Stomach (tissue), 8 donors: ENCODE measurements at regions not wholly inside any gene's neighbourhood (a gene's known extent, or its start where the extent isn't known, plus 50 kb on each side); places are given as distances from the start of the nearest gene placed in this dataset.

Experiments used
- DNase-seq, 2 donors: peaks; one replicate each; pipeline versions ENCODE4 v3.0.0 to v3.0.0-alpha.2; 2013 to 2019
- H3K27ac ChIP-seq, 5 donors: fragments of 200-600 bp in 4 of 5; sonication (generic) in 4 of 5; one replicate each; pipeline ENCODE4 v1.5.1; 2013 to 2019; ENCODE audit warnings: mild to moderate bottlenecking in 1 of 5, moderate library complexity in 1 of 5
- H3K27me3 ChIP-seq, 3 donors: fragments of 200-600 bp; sonication (generic); one replicate each; pipeline ENCODE4 v1.5.1; 2017 to 2019; ENCODE audit warnings: mixed run types in 1 of 3
- H3K36me3 ChIP-seq, 4 donors: fragments of 200-600 bp; sonication (generic); 1 replicate in 3 of 4; 2 replicates in 1 of 4; pipeline ENCODE4 v1.5.1; 2016 to 2019
- H3K4me1 ChIP-seq, 4 donors: fragments of 200-600 bp; sonication (generic); one replicate each; pipeline ENCODE4 v1.5.1; 2016 to 2019
- H3K4me3 ChIP-seq, 4 donors: fragments of 200-600 bp; sonication (generic) in 3 of 4; one replicate each; pipeline ENCODE4 v1.5.1; 2016 to 2019; ENCODE audit warnings: mild to moderate bottlenecking in 1 of 4
- H3K9me3 ChIP-seq, 4 donors: fragments of 200-600 bp; sonication (generic); one replicate each; pipeline ENCODE4 v1.5.1; 2016 to 2019
- EP300 ChIP-seq: sonication (generic); formaldehyde crosslinking; IDR thresholded peaks from one replicate; pipeline ENCODE4 v1.6.1; 2017; ENCODE audit warnings: antibody characterized with exemption
- POLR2A ChIP-seq, 4 donors: fragments of 450-650 bp; IDR thresholded peaks; one replicate each; pipeline ENCODE4 v1.6.1; 2016; ENCODE audit warnings: antibody characterized with exemption in 4 of 4, control low read depth in 2 of 4, mild to moderate bottlenecking in 1 of 4, moderate library complexity in 1 of 4
- POLR2AphosphoS5 ChIP-seq, 3 donors: sonication (generic); formaldehyde crosslinking; IDR thresholded peaks; one replicate each; pipeline ENCODE4 v1.6.1; 2016; ENCODE audit warnings: antibody characterized with exemption in 3 of 3
- WGBS, 5 donors: extraction: QIAGEN DNeasy Blood & Tissue Kit in 3 of 5; methylation state at CpG; one replicate each; pipeline versions ENCODE4 v1.1.5 to v1.1.7; 2013 to 2018; 5-methylcytosine and 5-hydroxymethylcytosine counted together
- intact Hi-C: fragments of 100-400 bp; cut with DNase I; formaldehyde crosslinking; loops from one replicate; pipeline ENCODE4 v1.15.1; 2023; ENCODE audit warnings: low total_unique reads
- TF ChIP-seq, protein P1 (sequence below), 7 experiments: fragments of 450-650 bp in 4 of 7; fragments of 200-600 bp in 3 of 7; sonication (generic) in 3 of 7; IDR thresholded peaks; one replicate each; pipeline ENCODE4 v1.5.1; 2016 to 2019; ENCODE audit warnings: antibody characterized with exemption in 7 of 7, control low read depth in 2 of 7, mild to moderate bottlenecking in 1 of 7
- donor health status: healthy with polysubstance abuse.
- donor health status: Bipolar disorder and iron deficiency.
- donor health status: healthy.

DNA sequence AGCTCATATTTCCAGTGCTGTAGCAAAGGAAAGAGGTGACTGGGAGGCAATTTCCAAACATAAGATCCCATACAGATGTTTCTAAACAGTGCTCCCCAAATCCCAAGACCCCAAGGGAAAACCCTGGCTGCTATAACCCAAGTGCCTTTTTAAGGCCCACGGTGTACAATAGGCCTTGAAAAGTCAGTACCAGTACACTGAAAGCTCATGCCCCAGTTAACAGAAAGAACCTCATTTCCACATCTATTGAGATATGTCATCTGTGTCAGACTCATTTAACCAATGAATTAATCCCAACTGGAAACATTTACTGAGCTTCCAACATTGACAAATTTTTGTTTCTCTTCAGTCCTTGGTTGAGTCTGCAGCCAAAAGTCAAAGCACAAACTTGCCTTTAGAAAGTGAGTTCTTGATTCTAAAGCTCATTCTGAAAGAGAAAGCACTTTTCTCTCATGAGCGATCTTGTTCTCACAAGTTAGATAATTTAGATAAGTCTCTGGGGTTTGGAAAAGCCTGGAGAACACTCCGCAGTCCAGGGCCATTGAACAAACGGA, 239.8 kb upstream of the ARHGAP20 start:
- no peak for TF ChIP-seq POLR2AphosphoS5 (IDR thresholded peaks at IDR 0.05)
- no peak for TF ChIP-seq EP300
- TF ChIP-seq POLR2A (IDR thresholded peaks at IDR 0.05): no peak
- TF ChIP-seq, protein P1, sequence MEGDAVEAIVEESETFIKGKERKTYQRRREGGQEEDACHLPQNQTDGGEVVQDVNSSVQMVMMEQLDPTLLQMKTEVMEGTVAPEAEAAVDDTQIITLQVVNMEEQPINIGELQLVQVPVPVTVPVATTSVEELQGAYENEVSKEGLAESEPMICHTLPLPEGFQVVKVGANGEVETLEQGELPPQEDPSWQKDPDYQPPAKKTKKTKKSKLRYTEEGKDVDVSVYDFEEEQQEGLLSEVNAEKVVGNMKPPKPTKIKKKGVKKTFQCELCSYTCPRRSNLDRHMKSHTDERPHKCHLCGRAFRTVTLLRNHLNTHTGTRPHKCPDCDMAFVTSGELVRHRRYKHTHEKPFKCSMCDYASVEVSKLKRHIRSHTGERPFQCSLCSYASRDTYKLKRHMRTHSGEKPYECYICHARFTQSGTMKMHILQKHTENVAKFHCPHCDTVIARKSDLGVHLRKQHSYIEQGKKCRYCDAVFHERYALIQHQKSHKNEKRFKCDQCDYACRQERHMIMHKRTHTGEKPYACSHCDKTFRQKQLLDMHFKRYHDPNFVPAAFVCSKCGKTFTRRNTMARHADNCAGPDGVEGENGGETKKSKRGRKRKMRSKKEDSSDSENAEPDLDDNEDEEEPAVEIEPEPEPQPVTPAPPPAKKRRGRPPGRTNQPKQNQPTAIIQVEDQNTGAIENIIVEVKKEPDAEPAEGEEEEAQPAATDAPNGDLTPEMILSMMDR (IDR thresholded peaks at IDR 0.05): no peak
- H3K27ac ChIP-seq: peak overlapping the region; percentile 1 to 74 (median 43)

DNA sequence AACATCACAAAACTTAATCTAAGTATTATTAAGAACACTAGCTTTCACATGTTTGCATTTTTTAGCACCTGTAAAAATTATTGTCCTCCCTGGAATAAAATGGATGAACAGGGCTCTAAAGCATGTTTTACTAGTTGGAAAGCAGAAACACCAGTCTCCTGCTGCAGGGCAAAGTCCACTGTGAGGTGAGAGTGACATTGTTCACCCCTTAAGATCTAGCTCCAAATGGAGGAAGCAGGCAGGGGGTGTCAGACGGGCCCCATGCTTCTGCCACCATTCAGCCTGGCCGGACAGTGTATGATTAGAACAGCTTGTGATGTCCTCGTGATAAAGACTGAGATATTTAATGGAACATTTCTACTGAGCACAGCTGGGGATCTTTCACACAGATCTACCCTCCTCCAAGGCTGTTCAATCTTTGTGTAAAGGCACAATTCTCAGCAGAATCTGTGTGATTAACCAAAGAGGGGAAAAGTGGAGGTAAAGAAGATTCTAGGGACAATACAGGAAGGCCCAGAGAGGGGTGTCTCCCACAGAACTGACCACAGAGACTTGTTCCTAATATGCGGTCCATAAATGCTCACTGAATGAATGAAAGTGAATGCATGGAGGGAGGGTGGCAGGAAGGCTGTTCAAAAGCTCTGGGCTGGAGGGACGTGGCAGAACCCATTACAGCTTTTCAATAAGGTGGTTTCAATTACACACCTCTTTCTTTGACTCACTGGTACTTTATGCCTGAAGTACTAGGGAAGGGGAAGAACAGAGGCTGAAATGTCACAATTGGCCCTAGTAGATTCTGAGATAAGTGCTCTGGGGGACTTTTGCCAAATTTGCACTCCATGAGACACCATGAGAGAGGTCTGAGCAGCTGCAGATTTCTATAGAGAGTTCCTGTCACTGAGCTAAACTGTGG, 239.1 kb upstream of the ARHGAP20 start:
- H3K27me3 ChIP-seq: no peaks in the 10 kb centered on the region
- peak; percentile 35 to 74 for DNase-seq
- peak overlapping the region; percentile 1 to 74 (median 43) for H3K27ac ChIP-seq
- intact Hi-C loops: no loop called here
- 41 to 65% (median 46%) methylated on average over 5 of the region's 5 CpGs for WGBS, 5 donors
- no peak for TF ChIP-seq EP300
- TF ChIP-seq, protein P1 (IDR thresholded peaks at IDR 0.05): no peak
- TF ChIP-seq POLR2AphosphoS5 (IDR thresholded peaks at IDR 0.05): no peak
- TF ChIP-seq POLR2A (IDR thresholded peaks at IDR 0.05): no peak
- peaks cover 0 to 28% (median 19%) of the 10 kb centered on the region in 4 donors for H3K4me1 ChIP-seq
- no peaks in the 10 kb centered on the region for H3K36me3 ChIP-seq
- H3K9me3 ChIP-seq: no peaks in the 10 kb centered on the region
- no peak overlapping the region for H3K4me3 ChIP-seq

More for the DNA sequence above, 239.8 kb upstream of the ARHGAP20 start:
- Histone ChIP-seq H3K27me3 (no peaks in the 10 kb centered on the region), H3K4me1 (peaks cover 0 to 28% (median 19%) of the 10 kb centered on the region in 4 donors), H3K36me3 (no peaks in the 10 kb centered on the region), H3K4me3 (no peak overlapping the region), H3K9me3 (no peaks in the 10 kb centered on the region)
- intact Hi-C loops: no loop called here
- DNase-seq: peak in 1 of 2 donors; percentile 23
- WGBS, 5 donors: 43 to 69% (median 50%) methylated on average over 4 of the region's 4 CpGs

DNA sequence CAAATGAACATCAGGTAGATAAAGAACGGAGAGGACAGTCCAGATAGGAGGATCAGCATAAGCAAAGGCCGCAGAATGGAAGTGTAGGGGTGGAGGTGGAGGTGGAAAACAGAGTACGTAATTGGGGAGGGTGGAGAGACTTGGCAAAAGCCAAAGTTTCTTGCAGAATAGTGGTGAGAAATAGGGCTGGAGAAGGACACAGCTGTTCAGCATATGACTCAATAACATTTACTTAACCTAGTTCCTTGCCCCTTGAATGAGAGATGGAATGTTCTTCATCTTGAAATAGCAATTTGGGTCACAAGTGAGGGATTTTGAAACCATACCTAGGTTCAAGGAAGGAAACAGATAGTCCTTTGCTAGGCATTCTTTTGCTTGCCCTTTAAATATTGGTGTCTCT, 235.9 kb upstream of the ARHGAP20 start:
- no peak overlapping the region for H3K4me3 ChIP-seq
- 71 to 93% (median 87%) methylated on average over 3 of the region's 3 CpGs for WGBS, 5 donors
- H3K36me3 ChIP-seq: no peaks in the 10 kb centered on the region
- H3K4me1 ChIP-seq: peaks cover 0 to 28% (median 19%) of the 10 kb centered on the region in 4 donors
- TF ChIP-seq EP300: no peak
- TF ChIP-seq, protein P1 (IDR thresholded peaks at IDR 0.05): no peak
- peak in 1 of 3 donors; percentile 14 for TF ChIP-seq POLR2AphosphoS5 (IDR thresholded peaks at IDR 0.05)
- no peak for TF ChIP-seq POLR2A (IDR thresholded peaks at IDR 0.05)
- H3K27ac ChIP-seq: peak overlapping the region in 1 of 5 donors; percentile 19
- intact Hi-C loops: no loop called here
- no peaks in the 10 kb centered on the region for H3K9me3 ChIP-seq
- no peak for DNase-seq
- no peaks in the 10 kb centered on the region for H3K27me3 ChIP-seq

DNA sequence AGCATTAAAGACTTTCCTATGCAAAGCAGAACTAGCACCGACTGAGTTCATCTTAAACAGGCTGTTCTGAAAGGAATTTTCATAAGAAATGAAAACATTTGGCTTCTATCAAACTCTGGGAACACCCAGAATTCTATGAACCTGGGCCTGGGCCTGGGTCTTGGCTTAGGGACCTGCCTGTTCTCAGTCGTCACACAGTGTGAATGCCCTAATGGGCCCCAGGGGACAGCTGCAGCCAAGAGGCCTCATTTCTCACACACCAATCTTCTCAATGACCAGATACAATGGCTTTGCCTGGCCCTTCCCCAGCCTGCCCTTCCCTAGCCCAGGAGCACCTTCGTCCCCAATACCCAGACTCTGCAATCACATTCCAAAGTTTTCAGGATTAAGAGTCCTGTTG, 234.9 kb upstream of the ARHGAP20 start:
- intact Hi-C loops: no loop called here
- no peaks in the 10 kb centered on the region for H3K27me3 ChIP-seq
- peaks cover 0 to 26% (median 18%) of the 10 kb centered on the region in 4 donors for H3K4me1 ChIP-seq
- H3K4me3 ChIP-seq: no peak overlapping the region
- WGBS, 5 donors: 80 to 91% (median 86%) methylated on average over 3 of the region's 3 CpGs
- H3K27ac ChIP-seq: no peak overlapping the region
- no peaks in the 10 kb centered on the region for H3K36me3 ChIP-seq
- peak in 1 of 2 donors; percentile 42 for DNase-seq
- TF ChIP-seq POLR2A (IDR thresholded peaks at IDR 0.05) (no peak), POLR2AphosphoS5 (IDR thresholded peaks at IDR 0.05) (no peak), EP300 (no peak)
- TF ChIP-seq, protein P1 (IDR thresholded peaks at IDR 0.05): no peak
- H3K9me3 ChIP-seq: no peaks in the 10 kb centered on the region
